OCI-LY7 (cell line): ENCODE measurements at regions not wholly inside any gene's neighbourhood (a gene's known extent, or its start where the extent isn't known, plus 50 kb on each side); places are given as distances from the start of the nearest gene placed in this dataset.

Source experiments
- EZH2phosphoT487 ChIP-seq: fragments of 200-600 bp; sonication (generic); IDR thresholded peaks from 2 replicates; pipeline ENCODE4 v1.6.1; 2018; ENCODE audit warnings: low read depth, borderline replicate concordance, mild to moderate bottlenecking, mixed run types, antibody characterized with exemption, low read length, moderate library complexity, mixed read lengths
- TF ChIP-seq, protein P1 (sequence below): fragments of 200-600 bp; sonication (generic); conservative IDR thresholded peaks from 2 replicates; pipeline ENCODE4 v1.5.1; 2014; ENCODE audit warnings: mild to moderate bottlenecking, antibody characterized with exemption, low read length, moderate library complexity, mixed read lengths

DNA sequence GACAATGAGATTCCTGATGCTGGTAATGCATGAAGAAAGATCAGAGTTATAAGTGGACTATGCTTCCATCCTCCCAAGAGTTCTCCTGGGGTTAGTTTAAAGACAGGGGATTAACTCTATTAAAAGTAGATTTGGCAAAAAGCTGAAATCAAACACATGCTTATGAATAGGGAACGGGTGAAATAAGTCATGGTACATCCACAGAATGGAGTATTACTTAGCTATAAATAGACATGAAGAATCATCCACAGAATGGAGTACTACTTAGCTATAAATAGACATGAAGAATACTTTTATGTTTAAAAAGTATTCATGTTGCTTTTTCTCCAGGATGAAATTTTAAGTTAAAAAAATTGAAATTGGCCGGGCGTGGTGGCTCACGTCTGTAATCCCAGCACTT is 596.4 kb upstream of the B3GAT1 start:
- TF ChIP-seq, protein P1, sequence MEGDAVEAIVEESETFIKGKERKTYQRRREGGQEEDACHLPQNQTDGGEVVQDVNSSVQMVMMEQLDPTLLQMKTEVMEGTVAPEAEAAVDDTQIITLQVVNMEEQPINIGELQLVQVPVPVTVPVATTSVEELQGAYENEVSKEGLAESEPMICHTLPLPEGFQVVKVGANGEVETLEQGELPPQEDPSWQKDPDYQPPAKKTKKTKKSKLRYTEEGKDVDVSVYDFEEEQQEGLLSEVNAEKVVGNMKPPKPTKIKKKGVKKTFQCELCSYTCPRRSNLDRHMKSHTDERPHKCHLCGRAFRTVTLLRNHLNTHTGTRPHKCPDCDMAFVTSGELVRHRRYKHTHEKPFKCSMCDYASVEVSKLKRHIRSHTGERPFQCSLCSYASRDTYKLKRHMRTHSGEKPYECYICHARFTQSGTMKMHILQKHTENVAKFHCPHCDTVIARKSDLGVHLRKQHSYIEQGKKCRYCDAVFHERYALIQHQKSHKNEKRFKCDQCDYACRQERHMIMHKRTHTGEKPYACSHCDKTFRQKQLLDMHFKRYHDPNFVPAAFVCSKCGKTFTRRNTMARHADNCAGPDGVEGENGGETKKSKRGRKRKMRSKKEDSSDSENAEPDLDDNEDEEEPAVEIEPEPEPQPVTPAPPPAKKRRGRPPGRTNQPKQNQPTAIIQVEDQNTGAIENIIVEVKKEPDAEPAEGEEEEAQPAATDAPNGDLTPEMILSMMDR, result no peak
- TF ChIP-seq EZH2phosphoT487, result no peak
